RWPE2 (cell line): ENCODE measurements at regions not wholly inside any gene's neighbourhood (a gene's known extent, or its start where the extent isn't known, plus 50 kb on each side); places are given as distances from the start of the nearest gene placed in this dataset.
A peak's percentile ranks its signal among the peaks of the same experiment; 100 is the strongest.

Source experiments
- ATAC-seq: fragments of 200-7000 bp; cut with Tn5 transposase; 3 replicates; pipeline ENCODE4 v1.9.1; 2021; ENCODE audit warnings: low read depth
- DNase-seq: peaks from one replicate; pipeline ENCODE4 v3.0.0-alpha.2; 2020; ENCODE audit warnings: low spot score
- H3K27ac ChIP-seq: fragments of 450-650 bp; 2 replicates; pipeline ENCODE4 v1.5.1; 2017; ENCODE audit warnings: mild to moderate bottlenecking; ENCODE audit not compliant: poor library complexity, severe bottlenecking
- H3K27me3 ChIP-seq: fragments of 250-450 bp; sonication (Bioruptor Pico); 2 replicates; pipeline ENCODE4 v1.5.1; 2021; ENCODE audit warnings: mild to moderate bottlenecking, moderate library complexity; ENCODE audit not compliant: insufficient read depth, poor library complexity, severe bottlenecking
- H3K36me3 ChIP-seq: fragments of 250-450 bp; sonication (Bioruptor Pico); 2 replicates; pipeline ENCODE4 v1.5.1; 2020; ENCODE audit warnings: low read depth, mild to moderate bottlenecking, moderate library complexity
- H3K4me1 ChIP-seq: fragments of 250-450 bp; sonication (Bioruptor Pico); 2 replicates; pipeline ENCODE4 v1.5.1; 2021; ENCODE audit warnings: mild to moderate bottlenecking, moderate library complexity; ENCODE audit not compliant: insufficient read depth, poor library complexity, severe bottlenecking
- H3K4me3 ChIP-seq: fragments of 250-450 bp; sonication (Bioruptor Pico); 2 replicates; pipeline ENCODE4 v1.5.1; 2021; ENCODE audit warnings: mild to moderate bottlenecking, moderate library complexity; ENCODE audit not compliant: severe bottlenecking
- H3K9me3 ChIP-seq: fragments of 250-450 bp; sonication (Bioruptor Pico); 2 replicates; pipeline ENCODE4 v1.5.1; 2021; ENCODE audit warnings: mild to moderate bottlenecking, moderate library complexity; ENCODE audit not compliant: severe bottlenecking
- TF ChIP-seq, protein P1 (sequence below): fragments of 450-650 bp; IDR thresholded peaks from one replicate; pipeline ENCODE4 v1.5.1; 2017; ENCODE audit warnings: mild to moderate bottlenecking, moderate library complexity; ENCODE audit not compliant: poor library complexity, severe bottlenecking

GRCh38 chr9:75588808-75589207 lies 301.7 kb upstream of the PCSK5 start:
- peaks cover 14% of the 10 kb centered on the region for H3K27me3 ChIP-seq
- H3K36me3 ChIP-seq, result no peaks in the 10 kb centered on the region
- DNase-seq (no peak), ATAC-seq (no peak)
- H3K4me3 ChIP-seq, result no peak overlapping the region
- H3K9me3 ChIP-seq, result no peaks in the 10 kb centered on the region
- H3K4me1 ChIP-seq, result no peaks in the 10 kb centered on the region
- TF ChIP-seq, protein P1, sequence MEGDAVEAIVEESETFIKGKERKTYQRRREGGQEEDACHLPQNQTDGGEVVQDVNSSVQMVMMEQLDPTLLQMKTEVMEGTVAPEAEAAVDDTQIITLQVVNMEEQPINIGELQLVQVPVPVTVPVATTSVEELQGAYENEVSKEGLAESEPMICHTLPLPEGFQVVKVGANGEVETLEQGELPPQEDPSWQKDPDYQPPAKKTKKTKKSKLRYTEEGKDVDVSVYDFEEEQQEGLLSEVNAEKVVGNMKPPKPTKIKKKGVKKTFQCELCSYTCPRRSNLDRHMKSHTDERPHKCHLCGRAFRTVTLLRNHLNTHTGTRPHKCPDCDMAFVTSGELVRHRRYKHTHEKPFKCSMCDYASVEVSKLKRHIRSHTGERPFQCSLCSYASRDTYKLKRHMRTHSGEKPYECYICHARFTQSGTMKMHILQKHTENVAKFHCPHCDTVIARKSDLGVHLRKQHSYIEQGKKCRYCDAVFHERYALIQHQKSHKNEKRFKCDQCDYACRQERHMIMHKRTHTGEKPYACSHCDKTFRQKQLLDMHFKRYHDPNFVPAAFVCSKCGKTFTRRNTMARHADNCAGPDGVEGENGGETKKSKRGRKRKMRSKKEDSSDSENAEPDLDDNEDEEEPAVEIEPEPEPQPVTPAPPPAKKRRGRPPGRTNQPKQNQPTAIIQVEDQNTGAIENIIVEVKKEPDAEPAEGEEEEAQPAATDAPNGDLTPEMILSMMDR, result peak; percentile 27
- no peak overlapping the region for H3K27ac ChIP-seq

GRCh38 chr9:75589497-75589896 lies 301.0 kb upstream of the PCSK5 start:
- H3K4me3 ChIP-seq, result no peak overlapping the region
- no peaks in the 10 kb centered on the region for H3K36me3 ChIP-seq
- H3K27me3 ChIP-seq, result peaks cover 10% of the 10 kb centered on the region
- H3K4me1 ChIP-seq, result no peaks in the 10 kb centered on the region
- no peak for ATAC-seq
- H3K9me3 ChIP-seq, result no peaks in the 10 kb centered on the region
- TF ChIP-seq, protein P1, result no peak
- no peak overlapping the region for H3K27ac ChIP-seq
- DNase-seq, result no peak

DNA sequence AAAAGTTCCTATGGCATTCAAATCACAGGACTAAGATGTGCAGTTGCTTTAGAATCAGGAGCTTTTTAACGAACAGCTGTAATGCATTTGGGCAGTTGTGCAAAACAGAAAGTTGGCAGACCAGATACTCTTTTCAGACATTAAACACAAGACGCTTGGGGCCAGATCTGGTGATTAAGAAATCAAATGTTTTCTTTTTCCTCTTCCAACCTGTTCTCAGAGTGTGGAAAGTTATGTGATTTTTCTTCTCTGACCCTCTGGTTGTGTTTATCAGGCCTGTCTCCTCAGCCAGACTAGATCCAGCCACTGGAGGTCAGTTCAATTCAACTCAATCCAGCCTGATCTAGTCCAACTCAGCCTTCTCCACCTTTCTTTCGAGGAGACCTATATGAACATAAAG lies 298.5 kb upstream of the PCSK5 start:
- Histone ChIP-seq H3K9me3 (no peaks in the 10 kb centered on the region), H3K36me3 (no peaks in the 10 kb centered on the region), H3K27ac (no peak overlapping the region), H3K4me1 (no peaks in the 10 kb centered on the region), H3K27me3 (peaks cover 6% of the 10 kb centered on the region), H3K4me3 (no peak overlapping the region)
- DNase-seq (no peak), ATAC-seq (no peak)
- TF ChIP-seq, protein P1, result no peak

- H3K9me3 ChIP-seq, result no peaks in the 10 kb centered on the region
- no peaks in the 10 kb centered on the region for H3K36me3 ChIP-seq
- peaks cover 11% of the 10 kb centered on the region for H3K27me3 ChIP-seq
- no peaks in the 10 kb centered on the region for H3K4me1 ChIP-seq
- TF ChIP-seq, protein P1, result no peak
- no peak overlapping the region for H3K4me3 ChIP-seq
- ATAC-seq, result no peak
- DNase-seq, result no peak
- no peak overlapping the region for H3K27ac ChIP-seq
These were observed 297.9 kb upstream of the PCSK5 start for GRCh38 chr9:75592586-75592985.

DNA sequence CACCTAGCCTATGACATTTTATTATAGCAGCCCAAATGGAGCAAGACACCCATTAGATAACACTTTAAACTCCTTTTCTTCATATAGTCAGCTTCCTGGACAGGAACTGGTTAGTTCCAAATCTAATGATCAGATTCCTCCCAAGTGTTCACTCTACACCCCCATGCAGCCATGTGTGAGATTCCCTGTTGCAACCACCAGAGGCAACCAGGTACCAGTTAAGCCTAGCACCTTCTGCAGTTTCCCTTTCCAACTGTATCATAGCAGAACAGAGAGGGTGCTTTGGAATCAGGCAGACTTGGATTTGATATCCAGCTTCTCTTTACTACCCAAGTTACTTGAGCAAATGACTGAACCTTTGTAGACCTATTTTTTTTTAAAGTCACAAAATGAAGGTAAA lies 296.6 kb upstream of the PCSK5 start:
- ATAC-seq (no peak), DNase-seq (no peak)
- Histone ChIP-seq H3K27me3 (peaks cover 14% of the 10 kb centered on the region), H3K9me3 (no peaks in the 10 kb centered on the region), H3K36me3 (no peaks in the 10 kb centered on the region), H3K27ac (no peak overlapping the region), H3K4me3 (no peak overlapping the region), H3K4me1 (no peaks in the 10 kb centered on the region)
- TF ChIP-seq, protein P1, result no peak
